C4-2B (cell line): ENCODE measurements at regions not wholly inside any gene's neighbourhood (a gene's known extent, or its start where the extent isn't known, plus 50 kb on each side); places are given as distances from the start of the nearest gene placed in this dataset.
"Not testable (repeated sequence)": the region's sequence is repeated elsewhere in the genome, so short reads cannot be mapped to it uniquely, and the experiment has no call there.

ENCODE experiments used
- H3K27ac ChIP-seq: fragments of 450-650 bp; 2 replicates; pipeline ENCODE4 v1.5.1; 2017
- ZFX ChIP-seq: fragments of 450-650 bp; IDR thresholded peaks from 2 replicates; pipeline ENCODE4 v1.6.1; 2017
- TF ChIP-seq, protein P1 (sequence below): fragments of 450-650 bp; conservative IDR thresholded peaks from 2 replicates; pipeline ENCODE4 v1.5.1; 2017; ENCODE audit warnings: mild to moderate bottlenecking

DNA sequence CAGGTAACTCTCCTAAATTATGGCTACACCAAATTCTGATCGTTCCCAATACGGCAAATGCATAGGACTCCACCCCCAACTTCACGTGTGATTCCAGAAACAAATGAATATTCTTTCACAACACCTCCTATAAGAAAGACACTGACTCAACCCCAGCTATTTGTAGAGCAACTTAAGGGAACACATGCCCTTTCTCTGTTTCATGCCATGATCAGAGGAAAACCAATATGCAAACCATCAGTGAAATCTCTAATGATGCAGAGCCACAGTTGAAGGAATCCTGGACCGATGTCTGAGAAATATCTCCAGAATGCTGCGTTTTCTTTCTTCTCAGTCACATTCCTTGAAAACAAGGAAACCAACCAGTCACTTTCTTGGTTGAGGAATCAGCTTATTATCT is 164.2 kb upstream of the PTBP2 start:
- no peak for TF ChIP-seq ZFX
- TF ChIP-seq, protein P1, sequence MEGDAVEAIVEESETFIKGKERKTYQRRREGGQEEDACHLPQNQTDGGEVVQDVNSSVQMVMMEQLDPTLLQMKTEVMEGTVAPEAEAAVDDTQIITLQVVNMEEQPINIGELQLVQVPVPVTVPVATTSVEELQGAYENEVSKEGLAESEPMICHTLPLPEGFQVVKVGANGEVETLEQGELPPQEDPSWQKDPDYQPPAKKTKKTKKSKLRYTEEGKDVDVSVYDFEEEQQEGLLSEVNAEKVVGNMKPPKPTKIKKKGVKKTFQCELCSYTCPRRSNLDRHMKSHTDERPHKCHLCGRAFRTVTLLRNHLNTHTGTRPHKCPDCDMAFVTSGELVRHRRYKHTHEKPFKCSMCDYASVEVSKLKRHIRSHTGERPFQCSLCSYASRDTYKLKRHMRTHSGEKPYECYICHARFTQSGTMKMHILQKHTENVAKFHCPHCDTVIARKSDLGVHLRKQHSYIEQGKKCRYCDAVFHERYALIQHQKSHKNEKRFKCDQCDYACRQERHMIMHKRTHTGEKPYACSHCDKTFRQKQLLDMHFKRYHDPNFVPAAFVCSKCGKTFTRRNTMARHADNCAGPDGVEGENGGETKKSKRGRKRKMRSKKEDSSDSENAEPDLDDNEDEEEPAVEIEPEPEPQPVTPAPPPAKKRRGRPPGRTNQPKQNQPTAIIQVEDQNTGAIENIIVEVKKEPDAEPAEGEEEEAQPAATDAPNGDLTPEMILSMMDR: no peak
- H3K27ac ChIP-seq: no peak overlapping the region

DNA sequence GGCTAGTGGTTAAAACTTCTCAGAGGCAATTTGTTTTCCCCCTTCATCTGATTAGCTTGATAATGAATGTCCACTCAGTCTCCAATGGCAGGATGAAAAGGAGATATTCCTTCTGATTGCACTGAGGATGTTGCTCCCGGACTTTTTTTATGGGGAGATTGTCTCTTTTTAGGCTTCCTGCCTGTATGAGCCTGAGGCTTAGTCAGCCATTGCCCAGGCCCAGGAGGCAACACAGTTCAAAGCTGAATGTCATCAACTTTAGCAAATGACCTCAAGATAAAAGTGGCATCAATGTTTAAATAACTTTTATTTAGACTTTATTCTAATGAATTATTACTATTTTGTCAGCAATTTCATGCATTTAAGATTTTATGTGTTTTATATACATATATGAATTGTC is 162.9 kb upstream of the PTBP2 start:
- no peak overlapping the region for H3K27ac ChIP-seq
- TF ChIP-seq, protein P1: no peak
- TF ChIP-seq ZFX: no peak

DNA sequence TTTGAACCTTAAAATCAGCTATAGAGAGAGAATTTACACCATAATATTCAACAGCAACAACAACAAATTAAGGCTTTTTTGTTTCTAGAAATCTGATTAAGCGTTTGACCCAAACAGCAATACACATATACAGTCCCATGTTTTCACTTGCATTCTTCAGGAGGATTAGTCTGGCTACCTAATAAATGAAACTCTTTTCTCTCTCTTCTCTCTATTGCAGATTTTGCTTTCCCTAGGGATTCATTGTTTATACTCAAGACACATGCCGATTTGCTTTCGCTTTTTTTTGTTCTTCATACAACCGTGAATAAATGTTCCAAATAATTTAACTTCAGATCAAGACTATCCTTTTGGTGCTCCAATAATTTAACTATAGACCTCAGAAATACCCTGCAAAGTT is 162.4 kb upstream of the PTBP2 start:
- no peak for TF ChIP-seq ZFX
- TF ChIP-seq, protein P1: no peak
- no peak overlapping the region for H3K27ac ChIP-seq

DNA sequence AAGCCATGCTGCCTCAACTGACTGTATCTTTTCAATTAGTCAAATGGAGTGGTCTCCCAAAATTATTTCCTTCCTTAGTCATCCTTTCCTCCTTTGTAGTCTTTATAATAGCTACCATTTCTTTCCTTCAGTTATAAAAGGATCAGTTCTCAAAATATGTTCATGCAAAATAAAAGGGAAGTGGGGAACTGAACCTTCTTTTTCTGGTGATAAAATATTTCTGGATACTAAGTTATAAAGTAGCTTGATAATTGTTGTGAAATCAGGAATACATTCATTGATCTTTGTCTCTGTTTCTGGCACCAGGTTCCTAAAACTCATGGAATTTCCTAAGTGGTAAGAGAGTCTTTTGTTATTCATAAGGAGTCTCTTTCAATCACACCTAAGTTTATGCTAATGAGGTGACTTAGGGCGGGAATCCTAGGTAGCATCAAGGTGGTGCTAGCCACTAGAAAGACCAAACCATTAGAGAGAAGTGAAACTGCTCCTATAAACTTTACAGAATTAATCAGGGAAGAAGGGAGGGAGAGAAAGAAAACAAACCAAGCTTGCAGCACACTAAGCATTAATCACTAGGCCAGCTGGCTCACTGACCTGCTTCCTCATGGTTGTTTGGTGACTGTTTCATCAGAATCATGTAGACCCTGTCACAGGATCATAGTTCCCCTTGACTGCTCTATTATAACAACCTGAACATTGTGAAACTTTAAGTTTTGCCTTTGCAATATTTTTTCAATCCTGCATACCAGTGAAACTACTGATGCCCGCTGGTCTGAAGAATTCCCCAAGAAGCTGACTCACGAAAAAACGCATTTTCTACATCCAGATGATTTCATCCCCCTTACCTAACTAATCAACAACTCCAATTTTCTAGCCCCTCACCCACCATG is 161.6 kb upstream of the PTBP2 start:
- TF ChIP-seq, protein P1: no peak
- no peak for TF ChIP-seq ZFX

DNA sequence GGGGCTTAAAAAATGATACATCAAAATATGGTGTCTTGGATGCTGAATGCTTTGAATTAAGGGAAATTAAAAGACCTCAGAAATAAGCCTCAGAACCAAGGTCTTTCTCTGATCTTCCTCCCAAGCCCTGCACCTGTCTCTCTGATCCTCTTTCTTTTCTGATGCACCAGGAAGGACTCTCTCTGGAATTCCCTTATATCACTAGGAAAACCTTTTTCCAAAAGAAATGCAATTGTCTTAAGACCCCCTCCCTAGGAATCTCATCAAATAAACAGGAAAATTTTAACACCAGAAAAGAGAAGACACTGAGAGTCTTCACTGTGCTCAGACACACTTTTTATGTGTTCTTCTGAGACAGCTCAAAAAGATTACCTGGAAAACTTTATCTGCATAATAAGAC is 159.5 kb upstream of the PTBP2 start:
- H3K27ac ChIP-seq: no peak overlapping the region
- TF ChIP-seq, protein P1: no peak
- TF ChIP-seq ZFX: no peak

More for the DNA sequence above, 161.6 kb upstream of the PTBP2 start:
- no peak overlapping the region for H3K27ac ChIP-seq

DNA sequence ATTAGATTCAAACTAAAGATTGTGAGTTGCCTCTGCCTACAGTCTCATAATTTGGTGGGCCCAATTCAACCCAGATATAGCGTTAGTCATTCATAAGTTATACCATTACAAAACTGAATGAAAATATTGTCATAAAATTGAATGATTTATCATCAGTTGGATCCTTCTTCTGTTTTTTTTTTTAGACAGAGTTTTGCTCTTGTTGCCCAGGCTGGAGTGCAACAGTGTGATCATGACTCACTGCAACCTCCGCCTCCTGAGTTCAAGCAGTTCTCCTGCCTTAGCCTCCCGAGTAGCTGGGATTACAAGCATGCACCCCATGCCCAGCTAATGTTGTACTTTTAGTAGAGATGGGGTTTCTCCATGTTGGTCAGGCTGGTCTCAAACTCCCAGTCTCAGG is 157.2 kb upstream of the PTBP2 start:
- H3K27ac ChIP-seq: not testable (repeated sequence)

DNA sequence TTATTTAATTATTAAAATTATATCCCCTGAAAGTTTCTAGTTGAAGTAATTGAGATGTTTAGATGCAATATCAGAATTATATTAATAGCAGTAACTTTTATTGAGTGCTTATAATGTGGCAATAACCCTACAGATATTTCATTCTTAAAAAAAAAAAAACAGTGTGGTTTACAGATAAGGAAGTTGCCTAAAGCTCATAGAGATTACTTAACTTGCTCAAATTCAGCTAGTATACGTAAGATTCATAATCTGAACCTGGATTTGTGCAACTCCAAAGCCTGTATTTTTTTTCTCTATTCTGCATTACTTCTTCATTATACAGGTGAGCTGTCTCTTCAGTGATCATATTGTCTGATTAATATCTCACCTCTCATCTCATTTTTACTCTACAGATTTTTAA is 156.0 kb upstream of the PTBP2 start:
- TF ChIP-seq, protein P1: no peak
- no peak for TF ChIP-seq ZFX
- H3K27ac ChIP-seq: no peak overlapping the region

DNA sequence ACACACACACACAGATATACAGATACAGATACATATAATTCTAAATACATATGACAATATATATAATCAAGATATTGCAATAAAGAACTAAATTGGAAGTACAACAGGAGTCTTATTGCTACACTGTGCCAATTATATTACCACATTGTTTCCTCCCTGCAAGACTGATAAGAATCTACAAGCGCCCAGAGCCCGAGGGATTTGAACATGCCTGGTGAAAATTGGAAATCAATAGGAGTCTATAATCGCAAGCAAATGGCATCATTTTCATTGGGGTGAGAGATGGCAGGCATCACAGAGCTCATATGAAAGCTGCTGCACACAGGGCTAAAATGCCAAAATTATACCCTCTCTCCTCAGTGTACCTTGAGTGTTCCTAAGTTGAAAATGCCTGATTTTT is 152.9 kb upstream of the PTBP2 start:
- TF ChIP-seq, protein P1: no peak
- no peak for TF ChIP-seq ZFX
- H3K27ac ChIP-seq: no peak overlapping the region
